ENCODE measurements at regions not wholly inside any gene's neighbourhood (a gene's known extent, or its start where the extent isn't known, plus 50 kb on each side); places are given as distances from the start of the nearest gene placed in this dataset.

DNA sequence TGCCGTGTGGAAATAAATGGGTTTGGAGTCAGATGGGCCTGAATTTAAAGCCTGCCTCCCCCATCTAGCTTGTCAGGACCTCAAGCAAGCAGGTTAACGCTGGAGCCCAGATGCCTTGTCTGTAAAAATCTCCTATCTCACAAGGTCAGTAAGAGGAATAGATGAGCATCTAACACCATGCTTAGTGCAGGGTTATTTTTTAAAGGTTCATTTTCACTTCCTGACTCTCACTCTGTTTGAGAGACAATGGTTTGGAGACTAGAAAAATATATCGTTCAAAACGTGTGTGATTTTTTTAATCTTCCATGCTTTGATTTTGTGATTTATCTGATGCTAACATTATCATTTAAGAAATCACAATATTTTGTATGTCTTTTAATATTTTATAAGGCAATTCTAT lies 114.0 kb upstream of the TAB2 start:
- Histone ChIP-seq H3K79me1 (replicated peaks; ENCODE audit: low read length, poor library complexity, severe bottlenecking) (no peaks in the 10 kb centered on the region), H2BK15ac (ENCODE audit: low read depth, poor library complexity, severe bottlenecking) (no peak overlapping the region), H3K9me3 (ENCODE audit: control insufficient read depth, low read length) (peaks cover 5% of the 10 kb centered on the region), H3K4me3 (ENCODE audit: insufficient read depth in 1 of 2, low read depth in 1 of 2, low read length in 2 of 2) (no peak overlapping the region), H4K91ac (ENCODE audit: low read length) (no peak overlapping the region), H3K9ac (ENCODE audit: low read length) (no peak overlapping the region), H3K4me1 (ENCODE audit: control insufficient read depth, insufficient read depth, low read depth, low read length) (no peaks in the 10 kb centered on the region), H3K4me2 (ENCODE audit: low read length, poor library complexity, severe bottlenecking) (no peak overlapping the region), H3K27me3 (ENCODE audit: control insufficient read depth in 1 of 2, insufficient read depth in 1 of 2, low read length in 2 of 2) (no peaks in the 10 kb centered on the region), H3K27ac (ENCODE audit: low read length, poor library complexity, severe bottlenecking) (no peak overlapping the region), H3K36me3 (ENCODE audit: control insufficient read depth in 1 of 2, insufficient read depth in 2 of 2, low read depth in 1 of 2, low read length in 2 of 2) (no peaks in the 10 kb centered on the region), H4K8ac (ENCODE audit: low read length) (no peak overlapping the region), H2AK5ac (ENCODE audit: low read length, severe bottlenecking) (no peak overlapping the region), H2BK12ac (ENCODE audit: low read length in 2 of 2) (no peak overlapping the region), H2BK120ac (ENCODE audit: low read depth, low read length) (no peak overlapping the region), H3K18ac (ENCODE audit: low read depth in 1 of 2, low read length in 2 of 2) (no peak overlapping the region), H3K23ac (ENCODE audit: low read length in 2 of 2) (no peak overlapping the region), H3K4ac (ENCODE audit: low read depth in 1 of 2, low read length in 2 of 2) (no peak overlapping the region), H3K14ac (ENCODE audit: low read length in 2 of 2) (no peak overlapping the region), H2AFZ (ENCODE audit: low read depth, low read length) (no peak overlapping the region), H2BK5ac (ENCODE audit: low read depth, low read length, poor library complexity, severe bottlenecking) (no peak overlapping the region)
- WGBS = 92% methylated on average over 1 of the region's 4 CpGs
- no peak for DNase-seq

DNA sequence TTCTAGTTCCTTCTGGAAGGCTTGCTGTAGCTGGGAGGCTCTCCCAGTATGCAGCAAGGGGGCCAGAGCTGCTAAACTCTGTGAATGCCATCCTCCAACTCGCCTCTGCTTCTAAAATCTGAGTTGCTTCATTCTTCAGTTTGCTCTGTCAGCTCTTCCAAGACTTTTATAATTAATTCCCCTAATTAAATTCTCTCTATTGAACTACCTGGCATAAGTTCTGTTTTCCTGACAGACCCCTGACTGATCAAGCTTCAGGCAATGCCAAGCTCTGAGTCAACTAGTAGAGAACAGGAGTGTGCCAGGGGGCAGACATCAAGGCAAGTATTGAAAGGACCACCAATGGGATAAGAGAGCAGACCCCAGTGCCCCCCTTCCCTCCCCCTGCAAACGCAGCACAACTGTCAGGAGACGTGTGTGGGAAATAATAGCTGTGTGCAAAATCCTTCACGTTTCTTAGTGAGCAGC lies 109.3 kb upstream of the TAB2 start:
- 94% methylated on average over 1 of the region's 4 CpGs for WGBS
- Histone ChIP-seq H3K4me2 (ENCODE audit: low read length, poor library complexity, severe bottlenecking) (no peak overlapping the region), H2AK5ac (ENCODE audit: low read length, severe bottlenecking) (no peak overlapping the region), H3K9ac (ENCODE audit: low read length) (no peak overlapping the region), H2BK120ac (ENCODE audit: low read depth, low read length) (no peak overlapping the region), H3K14ac (ENCODE audit: low read length in 2 of 2) (no peak overlapping the region), H3K4me1 (ENCODE audit: control insufficient read depth, insufficient read depth, low read depth, low read length) (no peaks in the 10 kb centered on the region), H4K8ac (ENCODE audit: low read length) (no peak overlapping the region), H3K36me3 (ENCODE audit: control insufficient read depth in 1 of 2, insufficient read depth in 2 of 2, low read depth in 1 of 2, low read length in 2 of 2) (no peaks in the 10 kb centered on the region), H3K27ac (ENCODE audit: low read length, poor library complexity, severe bottlenecking) (no peak overlapping the region), H2BK15ac (ENCODE audit: low read depth, poor library complexity, severe bottlenecking) (no peak overlapping the region), H3K27me3 (ENCODE audit: control insufficient read depth in 1 of 2, insufficient read depth in 1 of 2, low read length in 2 of 2) (no peaks in the 10 kb centered on the region), H3K18ac (ENCODE audit: low read depth in 1 of 2, low read length in 2 of 2) (no peak overlapping the region), H2BK12ac (ENCODE audit: low read length in 2 of 2) (peak overlapping the region in 1 of 2 experiments; percentile 67), H3K9me3 (ENCODE audit: control insufficient read depth, low read length) (no peaks in the 10 kb centered on the region), H3K23ac (ENCODE audit: low read length in 2 of 2) (no peak overlapping the region), H2BK5ac (ENCODE audit: low read depth, low read length, poor library complexity, severe bottlenecking) (no peak overlapping the region), H3K79me1 (replicated peaks; ENCODE audit: low read length, poor library complexity, severe bottlenecking) (no peaks in the 10 kb centered on the region), H4K91ac (ENCODE audit: low read length) (no peak overlapping the region), H3K4ac (ENCODE audit: low read depth in 1 of 2, low read length in 2 of 2) (no peak overlapping the region), H2AFZ (ENCODE audit: low read depth, low read length) (no peak overlapping the region), H3K4me3 (ENCODE audit: insufficient read depth in 1 of 2, low read depth in 1 of 2, low read length in 2 of 2) (no peak overlapping the region)
- no peak for DNase-seq

DNA sequence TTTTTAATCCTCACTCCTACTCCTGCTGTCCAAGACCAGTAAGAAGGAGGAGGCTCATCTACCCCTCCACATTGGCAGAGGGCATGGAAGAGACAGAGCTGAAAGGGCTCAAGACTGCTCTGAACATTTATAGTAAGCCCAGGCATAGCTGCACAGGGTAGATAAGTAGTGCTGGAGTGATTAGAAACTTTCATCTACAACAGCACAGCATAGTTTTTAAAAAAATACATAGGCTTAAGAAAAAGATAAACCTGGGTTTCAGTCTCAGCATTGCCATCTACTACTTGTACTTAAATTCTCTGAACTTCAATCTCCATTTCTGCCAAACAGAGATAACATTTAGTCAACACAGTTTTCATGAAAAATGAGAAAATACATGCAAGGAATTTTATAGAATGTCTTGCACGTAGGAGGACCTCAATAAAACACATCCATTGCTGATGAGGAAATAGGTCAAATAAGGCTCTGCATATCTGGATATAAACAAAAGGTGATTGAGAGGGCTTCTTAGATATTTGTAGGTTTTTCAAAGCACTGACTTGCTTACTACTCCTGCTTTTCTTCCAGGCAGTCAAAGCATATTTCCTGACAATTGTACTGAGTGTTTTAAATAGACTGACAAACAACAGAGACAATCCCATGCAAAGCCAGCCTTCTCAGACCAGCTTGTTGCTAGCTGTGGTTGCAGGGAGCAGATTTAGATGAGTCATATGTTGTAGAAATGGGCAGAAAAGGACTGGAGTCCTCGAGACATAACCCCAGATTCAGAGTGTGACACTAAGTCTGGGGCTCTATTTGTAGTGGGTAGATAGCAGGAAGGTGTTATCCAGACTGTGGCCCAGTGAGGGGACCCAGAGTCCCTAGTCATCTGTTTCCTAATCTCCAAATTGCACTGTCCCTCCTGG lies 107.4 kb upstream of the TAB2 start:
- Histone ChIP-seq H3K4me1 (ENCODE audit: control insufficient read depth, insufficient read depth, low read depth, low read length) (no peaks in the 10 kb centered on the region), H3K4me2 (ENCODE audit: low read length, poor library complexity, severe bottlenecking) (no peak overlapping the region), H3K79me1 (replicated peaks; ENCODE audit: low read length, poor library complexity, severe bottlenecking) (no peaks in the 10 kb centered on the region), H2BK12ac (ENCODE audit: low read length in 2 of 2) (peak overlapping the region; percentile 28 to 94), H3K27me3 (ENCODE audit: control insufficient read depth in 1 of 2, insufficient read depth in 1 of 2, low read length in 2 of 2) (no peaks in the 10 kb centered on the region), H3K9ac (ENCODE audit: low read length) (no peak overlapping the region), H3K14ac (ENCODE audit: low read length in 2 of 2) (no peak overlapping the region), H2BK120ac (ENCODE audit: low read depth, low read length) (no peak overlapping the region), H3K18ac (ENCODE audit: low read depth in 1 of 2, low read length in 2 of 2) (peak overlapping the region; percentile 75 to 89), H2AFZ (ENCODE audit: low read depth, low read length) (no peak overlapping the region), H2AK5ac (ENCODE audit: low read length, severe bottlenecking) (no peak overlapping the region), H4K8ac (ENCODE audit: low read length) (no peak overlapping the region), H3K4me3 (ENCODE audit: insufficient read depth in 1 of 2, low read depth in 1 of 2, low read length in 2 of 2) (no peak overlapping the region), H4K91ac (ENCODE audit: low read length) (peak overlapping the region; percentile 25), H2BK5ac (ENCODE audit: low read depth, low read length, poor library complexity, severe bottlenecking) (no peak overlapping the region), H3K36me3 (ENCODE audit: control insufficient read depth in 1 of 2, insufficient read depth in 2 of 2, low read depth in 1 of 2, low read length in 2 of 2) (no peaks in the 10 kb centered on the region), H3K4ac (ENCODE audit: low read depth in 1 of 2, low read length in 2 of 2) (peak overlapping the region in 1 of 2 experiments; percentile 19), H3K9me3 (ENCODE audit: control insufficient read depth, low read length) (no peaks in the 10 kb centered on the region), H2BK15ac (ENCODE audit: low read depth, poor library complexity, severe bottlenecking) (no peak overlapping the region), H3K27ac (ENCODE audit: low read length, poor library complexity, severe bottlenecking) (no peak overlapping the region), H3K23ac (ENCODE audit: low read length in 2 of 2) (no peak overlapping the region)
- 25% methylated on average over 2 of the region's 2 CpGs for WGBS
- DNase-seq = peak; percentile 93

DNA sequence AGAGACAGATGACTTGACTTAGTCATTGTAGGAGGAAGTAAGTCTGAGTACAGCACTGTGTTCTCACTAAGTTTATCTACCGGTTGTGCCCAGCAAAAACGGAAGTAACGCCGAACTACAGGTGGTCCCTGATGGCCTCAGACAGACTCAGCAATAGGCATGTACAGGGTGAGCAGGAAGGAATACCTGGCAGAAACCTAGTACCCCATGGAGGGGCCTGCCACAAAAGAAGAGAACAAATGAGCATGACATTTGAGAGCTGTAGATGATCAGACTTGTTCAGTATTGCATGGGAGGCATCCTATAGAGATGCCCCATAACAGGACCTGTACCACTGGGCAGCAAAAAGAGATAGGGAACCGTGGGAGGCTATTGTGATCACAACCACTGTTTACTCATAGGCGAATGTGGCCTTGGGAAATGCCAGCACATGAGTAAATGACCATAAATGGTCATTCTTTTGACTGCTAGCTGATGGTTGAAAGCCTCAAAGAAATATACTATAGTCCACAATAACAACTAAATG lies 106.4 kb upstream of the TAB2 start:
- Histone ChIP-seq H2AFZ (ENCODE audit: low read depth, low read length) (no peak overlapping the region), H3K36me3 (ENCODE audit: control insufficient read depth in 1 of 2, insufficient read depth in 2 of 2, low read depth in 1 of 2, low read length in 2 of 2) (no peaks in the 10 kb centered on the region), H2BK15ac (ENCODE audit: low read depth, poor library complexity, severe bottlenecking) (no peak overlapping the region), H3K4ac (ENCODE audit: low read depth in 1 of 2, low read length in 2 of 2) (peak overlapping the region in 1 of 2 experiments; percentile 29), H4K8ac (ENCODE audit: low read length) (no peak overlapping the region), H3K14ac (ENCODE audit: low read length in 2 of 2) (no peak overlapping the region), H3K27ac (ENCODE audit: low read length, poor library complexity, severe bottlenecking) (no peak overlapping the region), H4K91ac (ENCODE audit: low read length) (no peak overlapping the region), H3K4me1 (ENCODE audit: control insufficient read depth, insufficient read depth, low read depth, low read length) (no peaks in the 10 kb centered on the region), H2AK5ac (ENCODE audit: low read length, severe bottlenecking) (no peak overlapping the region), H3K9me3 (ENCODE audit: control insufficient read depth, low read length) (no peaks in the 10 kb centered on the region), H3K9ac (ENCODE audit: low read length) (no peak overlapping the region), H3K18ac (ENCODE audit: low read depth in 1 of 2, low read length in 2 of 2) (peak overlapping the region; percentile 56 to 72), H2BK12ac (ENCODE audit: low read length in 2 of 2) (peak overlapping the region; percentile 15 to 97), H2BK120ac (ENCODE audit: low read depth, low read length) (peak overlapping the region; percentile 2), H3K27me3 (ENCODE audit: control insufficient read depth in 1 of 2, insufficient read depth in 1 of 2, low read length in 2 of 2) (no peaks in the 10 kb centered on the region), H3K23ac (ENCODE audit: low read length in 2 of 2) (peak overlapping the region in 1 of 2 experiments; percentile 28), H3K4me3 (ENCODE audit: insufficient read depth in 1 of 2, low read depth in 1 of 2, low read length in 2 of 2) (no peak overlapping the region), H3K4me2 (ENCODE audit: low read length, poor library complexity, severe bottlenecking) (no peak overlapping the region), H3K79me1 (replicated peaks; ENCODE audit: low read length, poor library complexity, severe bottlenecking) (no peaks in the 10 kb centered on the region), H2BK5ac (ENCODE audit: low read depth, low read length, poor library complexity, severe bottlenecking) (no peak overlapping the region)
- DNase-seq = peak; percentile 73
- 74% methylated on average over 6 of the region's 6 CpGs for WGBS

All from mesenchymal stem cell (in vitro differentiated cells and primary cell).